ENCODE measurements at regions not wholly inside any gene's neighbourhood (a gene's known extent, or its start where the extent isn't known, plus 50 kb on each side); places are given as distances from the start of the nearest gene placed in this dataset.

DNA sequence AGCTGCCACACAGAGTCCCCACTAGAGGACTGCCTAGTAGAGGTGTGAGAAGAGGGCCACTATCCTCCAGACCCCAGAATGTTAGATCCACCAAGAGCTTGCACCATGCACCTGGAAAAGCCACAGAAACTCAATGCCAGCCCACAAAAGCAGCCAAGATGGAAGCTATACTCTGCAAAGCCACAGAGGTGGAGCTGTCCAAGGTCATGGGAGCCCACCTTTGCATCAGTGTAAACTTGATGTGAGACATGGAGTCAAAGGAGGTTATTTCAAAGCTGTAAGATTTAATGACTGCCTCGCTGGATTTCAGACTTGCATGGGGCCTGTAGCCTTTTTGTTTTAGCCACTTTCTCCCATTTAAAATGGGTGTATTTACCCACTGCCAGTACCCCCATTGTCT, 1030.1 kb upstream of the GRIA3 start:
- Histone ChIP-seq H3K27me3 (no peaks in the 10 kb centered on the region), H3K4me1 (ENCODE audit: low read depth) (no peaks in the 10 kb centered on the region), H3K4me3 (no peak overlapping the region), H3K36me3 (no peaks in the 10 kb centered on the region), H3K27ac (no peak overlapping the region), H3K9me3 (ENCODE audit: low read depth) (no peaks in the 10 kb centered on the region)
- TF ChIP-seq, protein P1, sequence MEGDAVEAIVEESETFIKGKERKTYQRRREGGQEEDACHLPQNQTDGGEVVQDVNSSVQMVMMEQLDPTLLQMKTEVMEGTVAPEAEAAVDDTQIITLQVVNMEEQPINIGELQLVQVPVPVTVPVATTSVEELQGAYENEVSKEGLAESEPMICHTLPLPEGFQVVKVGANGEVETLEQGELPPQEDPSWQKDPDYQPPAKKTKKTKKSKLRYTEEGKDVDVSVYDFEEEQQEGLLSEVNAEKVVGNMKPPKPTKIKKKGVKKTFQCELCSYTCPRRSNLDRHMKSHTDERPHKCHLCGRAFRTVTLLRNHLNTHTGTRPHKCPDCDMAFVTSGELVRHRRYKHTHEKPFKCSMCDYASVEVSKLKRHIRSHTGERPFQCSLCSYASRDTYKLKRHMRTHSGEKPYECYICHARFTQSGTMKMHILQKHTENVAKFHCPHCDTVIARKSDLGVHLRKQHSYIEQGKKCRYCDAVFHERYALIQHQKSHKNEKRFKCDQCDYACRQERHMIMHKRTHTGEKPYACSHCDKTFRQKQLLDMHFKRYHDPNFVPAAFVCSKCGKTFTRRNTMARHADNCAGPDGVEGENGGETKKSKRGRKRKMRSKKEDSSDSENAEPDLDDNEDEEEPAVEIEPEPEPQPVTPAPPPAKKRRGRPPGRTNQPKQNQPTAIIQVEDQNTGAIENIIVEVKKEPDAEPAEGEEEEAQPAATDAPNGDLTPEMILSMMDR (IDR thresholded peaks at IDR 0.05; ENCODE audit: low read depth, low read length), result no peak
- DNase-seq (ENCODE audit: low read depth in 1 of 2, low spot score in 1 of 2), result peak in 1 of 2 donors; percentile 0

DNA sequence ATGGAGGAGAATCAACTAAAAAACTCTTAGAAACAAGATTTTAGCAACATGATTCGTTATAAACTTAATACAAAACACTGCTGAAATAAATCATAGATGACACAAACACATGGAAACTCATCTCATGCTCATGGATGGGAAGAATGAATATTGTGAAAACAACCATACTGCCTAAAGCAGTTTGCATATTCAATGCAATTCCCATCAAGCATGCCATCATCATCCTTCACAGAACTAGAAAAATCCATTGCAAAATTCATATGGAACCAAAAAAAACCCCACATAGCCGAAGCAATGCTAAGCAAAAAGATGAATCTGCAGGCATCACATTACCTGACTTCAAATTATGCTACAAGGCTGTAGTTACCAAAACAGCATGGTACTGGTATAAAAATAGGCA, 1015.8 kb upstream of the GRIA3 start:
- Histone ChIP-seq H3K4me1 (ENCODE audit: low read depth) (no peaks in the 10 kb centered on the region), H3K36me3 (no peaks in the 10 kb centered on the region), H3K9me3 (ENCODE audit: low read depth) (no peaks in the 10 kb centered on the region), H3K27me3 (no peaks in the 10 kb centered on the region), H3K4me3 (no peak overlapping the region), H3K27ac (no peak overlapping the region)
- TF ChIP-seq, protein P1 (IDR thresholded peaks at IDR 0.05; ENCODE audit: low read depth, low read length), result no peak
- no peak for DNase-seq (ENCODE audit: low read depth in 1 of 2, low spot score in 1 of 2)

DNA sequence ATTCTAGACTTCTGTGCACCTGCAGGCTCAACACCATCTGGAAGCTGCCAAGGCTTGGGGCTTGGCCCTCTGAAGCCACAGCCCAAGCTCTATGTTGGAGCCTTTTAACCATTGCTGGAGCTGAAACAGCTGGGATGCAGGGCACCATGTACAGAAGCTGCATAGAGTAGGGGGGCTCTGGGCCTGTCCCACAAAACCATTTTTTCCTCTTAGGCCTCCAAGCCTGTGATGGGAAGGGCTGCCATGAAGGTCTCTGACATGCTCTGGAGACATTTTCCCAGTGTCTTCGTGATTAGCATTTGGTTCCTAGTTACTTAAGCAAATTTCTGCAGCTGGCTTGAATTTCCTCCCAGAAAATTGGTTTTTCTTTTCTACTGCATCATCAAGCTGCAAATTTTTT, 999.3 kb upstream of the GRIA3 start:
- DNase-seq (ENCODE audit: low read depth in 1 of 2, low spot score in 1 of 2), result no peak
- no peak overlapping the region for H3K4me3 ChIP-seq
- no peaks in the 10 kb centered on the region for H3K9me3 ChIP-seq (ENCODE audit: low read depth)
- TF ChIP-seq, protein P1 (IDR thresholded peaks at IDR 0.05; ENCODE audit: low read depth, low read length), result no peak
- no peak overlapping the region for H3K27ac ChIP-seq
- no peaks in the 10 kb centered on the region for H3K27me3 ChIP-seq
- H3K36me3 ChIP-seq, result no peaks in the 10 kb centered on the region
- no peaks in the 10 kb centered on the region for H3K4me1 ChIP-seq (ENCODE audit: low read depth)

DNA sequence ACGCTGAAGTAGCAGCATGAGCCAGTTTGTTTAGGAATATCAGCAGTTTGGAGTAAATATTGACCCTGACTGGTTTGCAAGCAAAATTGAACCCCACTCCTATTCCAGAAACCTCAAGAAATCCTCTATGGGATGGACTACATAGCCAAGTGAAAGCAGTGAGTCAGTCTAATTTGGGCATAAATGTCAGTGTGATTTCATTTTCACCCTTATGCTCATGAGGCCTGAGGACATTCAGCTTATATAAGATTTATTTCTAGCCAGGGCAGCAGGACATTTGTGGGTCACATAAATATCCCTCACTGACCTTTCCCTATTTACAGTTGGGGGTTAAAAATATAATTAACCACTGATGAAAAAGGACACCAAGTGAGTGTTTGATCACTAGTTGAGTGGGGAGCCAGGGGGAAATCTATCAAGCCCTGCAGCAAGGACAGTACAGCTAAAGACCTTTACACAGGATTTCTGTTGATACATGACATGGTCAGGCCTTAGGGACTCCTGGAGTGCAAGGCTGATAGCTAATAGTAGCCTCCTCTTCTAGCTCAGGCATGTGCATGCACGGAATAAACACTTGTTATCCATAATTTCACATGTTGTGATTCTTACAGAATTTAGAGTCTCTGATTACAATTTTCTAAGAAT, 996.9 kb upstream of the GRIA3 start:
- TF ChIP-seq, protein P1 (IDR thresholded peaks at IDR 0.05; ENCODE audit: low read depth, low read length), result no peak
- Histone ChIP-seq H3K36me3 (no peaks in the 10 kb centered on the region), H3K27me3 (no peaks in the 10 kb centered on the region), H3K27ac (no peak overlapping the region), H3K4me1 (ENCODE audit: low read depth) (no peaks in the 10 kb centered on the region), H3K4me3 (no peak overlapping the region), H3K9me3 (ENCODE audit: low read depth) (no peaks in the 10 kb centered on the region)
- DNase-seq (ENCODE audit: low read depth in 1 of 2, low spot score in 1 of 2), result no peak

DNA sequence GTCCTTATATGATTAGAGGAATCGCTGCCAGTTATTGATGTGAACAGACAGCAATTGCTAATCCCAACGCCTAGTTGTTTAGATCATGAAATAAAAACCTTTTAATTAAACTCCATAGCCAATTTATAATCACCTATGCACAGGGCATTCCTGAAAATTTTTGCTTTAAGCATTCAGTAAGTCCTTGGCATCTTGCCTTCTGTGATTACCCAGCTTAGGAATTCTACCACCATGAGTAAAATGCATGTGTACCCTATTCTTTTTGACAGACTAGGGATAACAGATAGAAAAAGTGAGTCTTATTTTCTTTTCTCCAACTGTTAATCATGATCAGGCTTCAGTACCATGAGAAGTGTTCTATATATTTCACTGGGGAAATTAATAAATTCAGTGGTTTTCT, 995.3 kb upstream of the GRIA3 start:
- no peaks in the 10 kb centered on the region for H3K9me3 ChIP-seq (ENCODE audit: low read depth)
- DNase-seq (ENCODE audit: low read depth in 1 of 2, low spot score in 1 of 2), result no peak
- H3K27ac ChIP-seq, result no peak overlapping the region
- TF ChIP-seq, protein P1 (IDR thresholded peaks at IDR 0.05; ENCODE audit: low read depth, low read length), result no peak
- no peaks in the 10 kb centered on the region for H3K36me3 ChIP-seq
- no peaks in the 10 kb centered on the region for H3K27me3 ChIP-seq
- H3K4me3 ChIP-seq, result no peak overlapping the region
- no peaks in the 10 kb centered on the region for H3K4me1 ChIP-seq (ENCODE audit: low read depth)

Measured in cardiac muscle cell (in vitro differentiated cells and primary cell).